SK-N-SH treated with all-trans-retinoic acid at 6 μM for 48 hours (cell line): ENCODE measurements at regions not wholly inside any gene's neighbourhood (a gene's known extent, or its start where the extent isn't known, plus 50 kb on each side); places are given as distances from the start of the nearest gene placed in this dataset.

Experiments
- ATAC-seq: fragments of 200-7000 bp; cut with Tn5 transposase; 3 replicates; pipeline ENCODE4 v1.9.1; 2020; ENCODE audit warnings: mild to moderate bottlenecking, moderate library complexity
- ARNTL ChIP-seq: fragments of 450-650 bp; formaldehyde crosslinking; IDR thresholded peaks from 2 replicates; pipeline ENCODE4 v1.5.0; 2020; ENCODE audit warnings: low read depth, mild to moderate bottlenecking, moderate library complexity, borderline replicate concordance
- CSDC2 ChIP-seq: fragments of 250-450 bp; sonication (Bioruptor Pico); IDR thresholded peaks from 2 replicates; pipeline ENCODE4 v1.5.0; 2020; ENCODE audit warnings: mild to moderate bottlenecking, moderate library complexity
- CSRNP3 ChIP-seq: fragments of 250-450 bp; sonication (Bioruptor Pico); IDR thresholded peaks from 2 replicates; pipeline ENCODE4 v1.5.1; 2021; ENCODE audit warnings: mild to moderate bottlenecking, moderate library complexity
- GLIS3 ChIP-seq: fragments of 250-450 bp; sonication (Bioruptor Pico); IDR thresholded peaks from 2 replicates; pipeline ENCODE4 v1.5.0; 2020; ENCODE audit warnings: mild to moderate bottlenecking, moderate library complexity
- ISL1 ChIP-seq: fragments of 250-450 bp; sonication (Bioruptor Pico); IDR thresholded peaks from 2 replicates; pipeline ENCODE4 v2.1.2; 2022; ENCODE audit warnings: mild to moderate bottlenecking, moderate library complexity
- OSR1 ChIP-seq: fragments of 250-450 bp; sonication (Bioruptor Pico); IDR thresholded peaks from 2 replicates; pipeline ENCODE4 v1.8.0; 2022; ENCODE audit warnings: moderate library complexity, mild to moderate bottlenecking, inconsistent platforms
- POU6F1 ChIP-seq: fragments of 250-450 bp; sonication (Bioruptor Pico); IDR thresholded peaks from 2 replicates; pipeline ENCODE4 v1.8.0; 2021; ENCODE audit warnings: low read depth, mild to moderate bottlenecking, moderate library complexity, borderline replicate concordance
- PPARA ChIP-seq: fragments of 250-450 bp; sonication (Bioruptor Pico); IDR thresholded peaks from 2 replicates; pipeline ENCODE4 v1.5.0; 2020; ENCODE audit warnings: mild to moderate bottlenecking, borderline replicate concordance
- RARB ChIP-seq: fragments of 250-450 bp; sonication (Bioruptor Pico); IDR thresholded peaks from 2 replicates; pipeline ENCODE4 v1.8.0; 2021; ENCODE audit warnings: mild to moderate bottlenecking, moderate library complexity
- SNAI2 ChIP-seq: fragments of 250-450 bp; sonication (Bioruptor Pico); IDR thresholded peaks from 2 replicates; pipeline ENCODE4 v1.5.0; 2020; ENCODE audit warnings: mild to moderate bottlenecking, moderate library complexity
- TCF4 ChIP-seq: fragments of 250-450 bp; sonication (Bioruptor Pico); IDR thresholded peaks from 2 replicates; pipeline ENCODE4 v1.8.0; 2021; ENCODE audit warnings: mild to moderate bottlenecking, moderate library complexity, borderline replicate concordance
- TOX ChIP-seq: fragments of 250-450 bp; sonication (Bioruptor Pico); IDR thresholded peaks from 2 replicates; pipeline ENCODE4 v1.8.0; 2021; ENCODE audit warnings: mild to moderate bottlenecking, moderate library complexity, borderline replicate concordance
- ZC3H10 ChIP-seq: fragments of 250-450 bp; sonication (Bioruptor Pico); IDR thresholded peaks from 2 replicates; pipeline ENCODE4 v1.5.1; 2021; ENCODE audit warnings: mild to moderate bottlenecking, moderate library complexity
- ZFP3 ChIP-seq: fragments of 250-450 bp; sonication (Bioruptor Pico); IDR thresholded peaks from 2 replicates; pipeline ENCODE4 v1.5.0; 2020; ENCODE audit warnings: mild to moderate bottlenecking, moderate library complexity
- ZFP30 ChIP-seq: fragments of 450-650 bp; formaldehyde crosslinking; IDR thresholded peaks from 2 replicates; pipeline ENCODE4 v1.5.0; 2022; ENCODE audit warnings: mild to moderate bottlenecking, moderate library complexity
- ZNF565 ChIP-seq: fragments of 450-650 bp; formaldehyde crosslinking; conservative IDR thresholded peaks from 2 replicates; pipeline ENCODE4 v1.5.0; 2020; ENCODE audit warnings: low read depth, mild to moderate bottlenecking, moderate library complexity
- ZNF70 ChIP-seq: fragments of 450-650 bp; formaldehyde crosslinking; IDR thresholded peaks from 2 replicates; pipeline ENCODE4 v1.5.0; 2020; ENCODE audit warnings: mild to moderate bottlenecking, moderate library complexity
- ZNF8 ChIP-seq: fragments of 450-650 bp; formaldehyde crosslinking; IDR thresholded peaks from 2 replicates; pipeline ENCODE4 v1.5.0; 2020; ENCODE audit warnings: mild to moderate bottlenecking, moderate library complexity
- TF ChIP-seq, protein P1 (sequence below): fragments of 250-450 bp; sonication (Bioruptor Pico); IDR thresholded peaks from 2 replicates; pipeline ENCODE4 v1.5.0; 2020; ENCODE audit warnings: mild to moderate bottlenecking, moderate library complexity
- TF ChIP-seq, protein P2 (sequence below): fragments of 250-450 bp; sonication (Bioruptor Pico); IDR thresholded peaks from 2 replicates; pipeline ENCODE4 v1.5.1; 2020; ENCODE audit warnings: low read depth, mild to moderate bottlenecking, moderate library complexity
- TF ChIP-seq, protein P3 (sequence below): fragments of 250-450 bp; sonication (Bioruptor Pico); IDR thresholded peaks from 2 replicates; pipeline ENCODE4 v1.8.0; 2020; ENCODE audit warnings: mild to moderate bottlenecking, moderate library complexity, borderline replicate concordance

DNA sequence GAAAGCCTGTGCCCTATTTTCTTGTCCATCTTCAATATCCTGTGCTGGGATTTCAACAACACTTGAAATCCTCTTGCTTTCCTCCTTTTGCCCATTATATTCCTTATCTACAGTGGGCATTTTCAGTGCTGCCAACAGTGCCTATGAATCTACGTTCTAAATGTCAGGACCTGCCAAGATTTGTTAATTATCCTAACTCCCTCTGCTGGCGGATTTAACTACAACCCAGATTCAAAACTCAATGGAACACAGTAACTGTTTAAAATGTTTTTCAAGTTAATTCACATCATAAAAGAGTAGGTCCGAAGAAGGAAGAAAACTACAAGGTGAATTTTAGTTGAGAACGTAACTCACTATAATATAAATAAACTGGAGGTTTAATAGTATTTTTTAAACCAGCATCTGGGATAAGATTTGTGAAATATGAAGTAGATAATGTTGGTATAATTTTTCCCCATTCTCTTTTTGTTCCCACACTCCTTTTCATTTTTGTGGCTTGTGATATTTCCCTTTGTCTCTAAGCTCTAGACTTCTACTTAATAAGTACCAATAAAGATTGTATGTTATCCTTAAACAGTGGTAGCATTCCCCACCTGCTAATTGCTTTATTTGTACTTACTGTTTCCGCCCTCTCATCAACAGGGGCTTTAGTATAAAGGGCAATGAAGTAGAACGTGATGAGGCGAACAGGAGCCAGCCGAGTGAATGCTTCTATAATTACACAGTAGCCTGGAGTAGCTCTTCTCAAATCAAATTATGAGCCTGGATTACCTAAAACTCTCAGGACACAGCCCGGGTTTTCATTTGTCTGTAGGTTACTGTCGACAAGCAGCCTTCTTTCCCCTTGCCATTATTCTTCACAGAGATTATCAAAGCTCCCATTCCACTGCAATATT, 302.5 kb upstream of the ATP11B start (continued):
- TF ChIP-seq, protein P1, sequence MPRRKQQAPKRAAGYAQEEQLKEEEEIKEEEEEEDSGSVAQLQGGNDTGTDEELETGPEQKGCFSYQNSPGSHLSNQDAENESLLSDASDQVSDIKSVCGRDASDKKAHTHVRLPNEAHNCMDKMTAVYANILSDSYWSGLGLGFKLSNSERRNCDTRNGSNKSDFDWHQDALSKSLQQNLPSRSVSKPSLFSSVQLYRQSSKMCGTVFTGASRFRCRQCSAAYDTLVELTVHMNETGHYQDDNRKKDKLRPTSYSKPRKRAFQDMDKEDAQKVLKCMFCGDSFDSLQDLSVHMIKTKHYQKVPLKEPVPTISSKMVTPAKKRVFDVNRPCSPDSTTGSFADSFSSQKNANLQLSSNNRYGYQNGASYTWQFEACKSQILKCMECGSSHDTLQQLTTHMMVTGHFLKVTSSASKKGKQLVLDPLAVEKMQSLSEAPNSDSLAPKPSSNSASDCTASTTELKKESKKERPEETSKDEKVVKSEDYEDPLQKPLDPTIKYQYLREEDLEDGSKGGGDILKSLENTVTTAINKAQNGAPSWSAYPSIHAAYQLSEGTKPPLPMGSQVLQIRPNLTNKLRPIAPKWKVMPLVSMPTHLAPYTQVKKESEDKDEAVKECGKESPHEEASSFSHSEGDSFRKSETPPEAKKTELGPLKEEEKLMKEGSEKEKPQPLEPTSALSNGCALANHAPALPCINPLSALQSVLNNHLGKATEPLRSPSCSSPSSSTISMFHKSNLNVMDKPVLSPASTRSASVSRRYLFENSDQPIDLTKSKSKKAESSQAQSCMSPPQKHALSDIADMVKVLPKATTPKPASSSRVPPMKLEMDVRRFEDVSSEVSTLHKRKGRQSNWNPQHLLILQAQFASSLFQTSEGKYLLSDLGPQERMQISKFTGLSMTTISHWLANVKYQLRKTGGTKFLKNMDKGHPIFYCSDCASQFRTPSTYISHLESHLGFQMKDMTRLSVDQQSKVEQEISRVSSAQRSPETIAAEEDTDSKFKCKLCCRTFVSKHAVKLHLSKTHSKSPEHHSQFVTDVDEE: no peak
- TF ChIP-seq CSRNP3 (CRISPR knock-in tag) (no peak), ZNF565 (CRISPR knock-in tag) (no peak), GLIS3 (CRISPR knock-in tag) (no peak), ISL1 (CRISPR knock-in tag) (no peak), ZFP30 (no peak), PPARA (CRISPR knock-in tag) (no peak), CSDC2 (CRISPR knock-in tag) (no peak), ZFP3 (CRISPR knock-in tag) (no peak), ZNF70 (CRISPR knock-in tag) (no peak)
- TF ChIP-seq, protein P2, sequence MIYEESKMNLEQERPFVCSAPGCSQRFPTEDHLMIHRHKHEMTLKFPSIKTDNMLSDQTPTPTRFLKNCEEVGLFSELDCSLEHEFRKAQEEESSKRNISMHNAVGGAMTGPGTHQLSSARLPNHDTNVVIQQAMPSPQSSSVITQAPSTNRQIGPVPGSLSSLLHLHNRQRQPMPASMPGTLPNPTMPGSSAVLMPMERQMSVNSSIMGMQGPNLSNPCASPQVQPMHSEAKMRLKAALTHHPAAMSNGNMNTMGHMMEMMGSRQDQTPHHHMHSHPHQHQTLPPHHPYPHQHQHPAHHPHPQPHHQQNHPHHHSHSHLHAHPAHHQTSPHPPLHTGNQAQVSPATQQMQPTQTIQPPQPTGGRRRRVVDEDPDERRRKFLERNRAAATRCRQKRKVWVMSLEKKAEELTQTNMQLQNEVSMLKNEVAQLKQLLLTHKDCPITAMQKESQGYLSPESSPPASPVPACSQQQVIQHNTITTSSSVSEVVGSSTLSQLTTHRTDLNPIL (CRISPR knock-in tag): no peak

DNA sequence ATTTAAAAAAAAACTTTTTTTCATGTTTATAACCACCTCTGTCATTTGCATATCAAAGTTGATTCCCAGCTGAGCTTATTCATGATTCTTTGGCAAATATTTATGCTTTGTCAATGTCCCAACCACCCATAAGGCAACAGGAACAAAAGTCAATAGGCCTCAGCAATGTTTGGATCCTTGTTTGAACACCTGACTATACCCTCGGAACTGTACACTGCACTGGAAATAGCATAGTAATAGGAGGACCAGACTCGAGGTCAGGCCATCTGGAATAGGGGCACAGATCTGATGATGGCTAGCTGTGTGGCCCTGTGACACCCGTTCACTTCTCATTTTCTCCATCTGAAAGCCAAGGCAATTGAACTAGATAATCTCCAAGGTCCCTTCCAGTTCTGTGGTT, 301.7 kb upstream of the ATP11B start:
- no peak for ATAC-seq
- no peak for TF ChIP-seq TOX (CRISPR knock-in tag)
- TF ChIP-seq ZNF8 (CRISPR knock-in tag): no peak
- no peak for TF ChIP-seq TCF4 (CRISPR knock-in tag)
- TF ChIP-seq ARNTL (CRISPR knock-in tag): no peak
- TF ChIP-seq, protein P2 (CRISPR knock-in tag): no peak
- TF ChIP-seq ZFP3 (CRISPR knock-in tag): no peak
- no peak for TF ChIP-seq ZC3H10 (CRISPR knock-in tag)
- TF ChIP-seq CSRNP3 (CRISPR knock-in tag): no peak
- TF ChIP-seq ISL1 (CRISPR knock-in tag): no peak
- TF ChIP-seq RARB (CRISPR knock-in tag): no peak
- no peak for TF ChIP-seq PPARA (CRISPR knock-in tag)
- TF ChIP-seq OSR1 (CRISPR knock-in tag): no peak
- no peak for TF ChIP-seq GLIS3 (CRISPR knock-in tag)
- TF ChIP-seq, protein P3, sequence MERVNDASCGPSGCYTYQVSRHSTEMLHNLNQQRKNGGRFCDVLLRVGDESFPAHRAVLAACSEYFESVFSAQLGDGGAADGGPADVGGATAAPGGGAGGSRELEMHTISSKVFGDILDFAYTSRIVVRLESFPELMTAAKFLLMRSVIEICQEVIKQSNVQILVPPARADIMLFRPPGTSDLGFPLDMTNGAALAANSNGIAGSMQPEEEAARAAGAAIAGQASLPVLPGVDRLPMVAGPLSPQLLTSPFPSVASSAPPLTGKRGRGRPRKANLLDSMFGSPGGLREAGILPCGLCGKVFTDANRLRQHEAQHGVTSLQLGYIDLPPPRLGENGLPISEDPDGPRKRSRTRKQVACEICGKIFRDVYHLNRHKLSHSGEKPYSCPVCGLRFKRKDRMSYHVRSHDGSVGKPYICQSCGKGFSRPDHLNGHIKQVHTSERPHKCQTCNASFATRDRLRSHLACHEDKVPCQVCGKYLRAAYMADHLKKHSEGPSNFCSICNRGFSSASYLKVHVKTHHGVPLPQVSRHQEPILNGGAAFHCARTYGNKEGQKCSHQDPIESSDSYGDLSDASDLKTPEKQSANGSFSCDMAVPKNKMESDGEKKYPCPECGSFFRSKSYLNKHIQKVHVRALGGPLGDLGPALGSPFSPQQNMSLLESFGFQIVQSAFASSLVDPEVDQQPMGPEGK (CRISPR knock-in tag): no peak
- TF ChIP-seq POU6F1: no peak
- no peak for TF ChIP-seq ZNF70 (CRISPR knock-in tag)
- TF ChIP-seq CSDC2 (CRISPR knock-in tag): no peak
- TF ChIP-seq ZNF565 (CRISPR knock-in tag): no peak
- TF ChIP-seq, protein P1: no peak
- no peak for TF ChIP-seq SNAI2 (CRISPR knock-in tag)
